Erythroblast (primary cell): ENCODE measurements at regions not wholly inside any gene's neighbourhood (a gene's known extent, or its start where the extent isn't known, plus 50 kb on each side); places are given as distances from the start of the nearest gene placed in this dataset.

Experiments
- GATA1 ChIP-seq: IDR thresholded peaks from 2 replicates; pipeline ENCODE4 v1.6.1; 2011; ENCODE audit warnings: low read depth, mild to moderate bottlenecking, control low read depth, low read length, moderate library complexity
- POLR2A ChIP-seq: IDR thresholded peaks from 2 replicates; pipeline ENCODE4 v1.6.1; 2011; ENCODE audit warnings: mild to moderate bottlenecking, low read length

DNA sequence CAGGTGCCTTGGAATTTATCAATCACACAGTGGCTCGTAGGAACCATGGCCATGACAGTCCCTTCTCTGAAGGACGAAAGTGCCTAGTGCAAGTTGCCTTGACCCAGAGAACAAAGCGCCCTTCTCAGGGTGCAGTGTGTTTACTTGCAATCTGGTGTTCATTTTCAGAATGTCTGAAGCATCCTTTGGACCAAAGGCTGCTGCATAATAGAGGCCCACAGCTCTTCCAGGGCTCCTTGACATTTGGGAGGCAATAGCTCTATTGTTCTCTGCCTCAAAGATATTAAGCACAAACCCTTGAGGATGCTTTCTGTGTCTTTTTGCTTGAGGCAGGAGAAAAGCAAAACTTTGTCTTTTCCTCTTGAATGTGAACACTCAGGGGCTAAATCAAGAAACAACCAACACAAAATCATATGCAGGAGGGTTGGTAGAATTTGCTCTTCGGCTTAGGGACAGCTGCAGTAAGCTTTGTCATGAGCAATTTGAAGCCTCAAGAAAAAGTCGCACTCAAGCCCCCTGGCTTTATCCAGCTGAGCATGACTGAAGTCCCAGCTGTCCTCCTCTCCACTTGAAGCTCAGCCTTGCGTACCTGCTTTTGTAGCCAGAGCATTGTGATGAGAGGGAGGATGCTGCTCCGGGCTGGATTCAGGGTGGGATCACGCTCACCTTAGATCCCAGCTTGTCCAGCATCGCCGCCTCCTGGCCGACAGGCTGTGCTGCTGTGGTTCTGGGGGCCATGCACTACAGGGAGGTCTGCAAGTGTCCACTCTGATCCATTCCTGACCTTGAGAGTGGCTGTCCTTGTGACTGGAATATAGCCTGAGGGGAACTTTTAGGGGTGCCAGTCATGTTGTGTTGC lies 495.4 kb downstream of the CDH26 start:
- no peak for TF ChIP-seq POLR2A
- TF ChIP-seq GATA1 = no peak
